ENCODE measurements at regions not wholly inside any gene's neighbourhood (a gene's known extent, or its start where the extent isn't known, plus 50 kb on each side); places are given as distances from the start of the nearest gene placed in this dataset.

- no peak overlapping the region for H2AFZ ChIP-seq (ENCODE audit: control insufficient read depth, low read depth, low read length)
- BruUV-seq (replicated peaks): no TSS peak
These were observed 726.9 kb upstream of the CHAC2 start for GRCh38 chr2:53040536-53041229.

GRCh38 chr2:53036196-53036595 is 731.4 kb upstream of the CHAC2 start:
- ATAC-seq: no peak
- no TSS peak for BruUV-seq (replicated peaks)
- 0% methylated on average over 1 of the region's 1 CpG for WGBS (ENCODE audit: insufficient coverage, insufficient replicate concordance, low lambda C conversion rate, missing lambda C conversion rate)
- DNase-seq (ENCODE audit: low read depth, low spot score): no peak
- Histone ChIP-seq H3K9me3 (replicated peaks; ENCODE audit: control insufficient read depth, insufficient read depth, low read length) (no peaks in the 10 kb centered on the region), H4K20me1 (ENCODE audit: control insufficient read depth, insufficient read depth) (no peaks in the 10 kb centered on the region), H3K79me2 (ENCODE audit: control insufficient read depth, insufficient read depth, low read length) (no peaks in the 10 kb centered on the region), H3K27ac (ENCODE audit: control insufficient read depth, insufficient read depth) (no peak overlapping the region), H2AFZ (ENCODE audit: control insufficient read depth, low read depth, low read length) (no peak overlapping the region), H3K4me2 (ENCODE audit: control insufficient read depth, insufficient read depth) (no peak overlapping the region), H3K4me3 (no peak overlapping the region), H3K4me1 (ENCODE audit: control insufficient read depth, insufficient read depth, low read length) (no peaks in the 10 kb centered on the region), H3K27me3 (replicated peaks in 1 of 2; ENCODE audit: control insufficient read depth in 2 of 2, insufficient read depth in 2 of 2, low read length in 1 of 2) (no peaks in the 10 kb centered on the region), H3K36me3 (ENCODE audit: control insufficient read depth in 2 of 2, insufficient read depth in 2 of 2, low read length in 1 of 2) (no peaks in the 10 kb centered on the region), H3K9ac (ENCODE audit: control insufficient read depth, insufficient read depth, low read length) (no peak overlapping the region)
- ChIA-PET POLR2A (no interaction called here), CTCF (no interaction called here), SMC1A (ENCODE audit: uncharacterized antibody, unreplicated experiment) (no interaction called here), RAD21 (ENCODE audit: unreplicated experiment) (no interaction called here)
- FAIRE-seq: no peak
- in situ Hi-C loops (cut with MboI) (no loop called here), intact Hi-C loops (cut with micrococcal nuclease; ENCODE audit: unreplicated experiment) (no loop called here)
- TF ChIP-seq CBX3 (IDR thresholded peaks at IDR 0.05; ENCODE audit: borderline replicate concordance, low read depth) (no peak), POLR2A (IDR thresholded peaks at IDR 0.05; ENCODE audit: low read depth, low read length) (no peak), EGR1 (IDR thresholded peaks at IDR 0.05; ENCODE audit: borderline replicate concordance in 1 of 2, low read depth in 2 of 2, low read length in 2 of 2) (no peak), CHD4 (IDR thresholded peaks at IDR 0.05) (no peak), BCL11A (IDR thresholded peaks at IDR 0.05; ENCODE audit: low read depth, low read length) (no peak), ZNF274 (IDR thresholded peaks at IDR 0.05; ENCODE audit: insufficient read depth, insufficient read length) (no peak), NKRF (conservative IDR thresholded peaks at IDR 0.05) (no peak), CBX5 (IDR thresholded peaks at IDR 0.05; ENCODE audit: low read depth) (no peak), SUPT20H (IDR thresholded peaks at IDR 0.05; ENCODE audit: borderline replicate concordance, control insufficient read depth, low read depth, low read length) (no peak), BMI1 (IDR thresholded peaks at IDR 0.05; ENCODE audit: borderline replicate concordance) (no peak), YY1 (IDR thresholded peaks at IDR 0.05; ENCODE audit: low read depth, low read length) (no peak), NBN (IDR thresholded peaks at IDR 0.05) (no peak), SIN3A (IDR thresholded peaks at IDR 0.05; ENCODE audit: low read depth, low read length) (no peak)
- TF ChIP-seq, protein P1, sequence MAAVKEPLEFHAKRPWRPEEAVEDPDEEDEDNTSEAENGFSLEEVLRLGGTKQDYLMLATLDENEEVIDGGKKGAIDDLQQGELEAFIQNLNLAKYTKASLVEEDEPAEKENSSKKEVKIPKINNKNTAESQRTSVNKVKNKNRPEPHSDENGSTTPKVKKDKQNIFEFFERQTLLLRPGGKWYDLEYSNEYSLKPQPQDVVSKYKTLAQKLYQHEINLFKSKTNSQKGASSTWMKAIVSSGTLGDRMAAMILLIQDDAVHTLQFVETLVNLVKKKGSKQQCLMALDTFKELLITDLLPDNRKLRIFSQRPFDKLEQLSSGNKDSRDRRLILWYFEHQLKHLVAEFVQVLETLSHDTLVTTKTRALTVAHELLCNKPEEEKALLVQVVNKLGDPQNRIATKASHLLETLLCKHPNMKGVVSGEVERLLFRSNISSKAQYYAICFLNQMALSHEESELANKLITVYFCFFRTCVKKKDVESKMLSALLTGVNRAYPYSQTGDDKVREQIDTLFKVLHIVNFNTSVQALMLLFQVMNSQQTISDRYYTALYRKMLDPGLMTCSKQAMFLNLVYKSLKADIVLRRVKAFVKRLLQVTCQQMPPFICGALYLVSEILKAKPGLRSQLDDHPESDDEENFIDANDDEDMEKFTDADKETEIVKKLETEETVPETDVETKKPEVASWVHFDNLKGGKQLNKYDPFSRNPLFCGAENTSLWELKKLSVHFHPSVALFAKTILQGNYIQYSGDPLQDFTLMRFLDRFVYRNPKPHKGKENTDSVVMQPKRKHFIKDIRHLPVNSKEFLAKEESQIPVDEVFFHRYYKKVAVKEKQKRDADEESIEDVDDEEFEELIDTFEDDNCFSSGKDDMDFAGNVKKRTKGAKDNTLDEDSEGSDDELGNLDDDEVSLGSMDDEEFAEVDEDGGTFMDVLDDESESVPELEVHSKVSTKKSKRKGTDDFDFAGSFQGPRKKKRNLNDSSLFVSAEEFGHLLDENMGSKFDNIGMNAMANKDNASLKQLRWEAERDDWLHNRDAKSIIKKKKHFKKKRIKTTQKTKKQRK (IDR thresholded peaks at IDR 0.05; ENCODE audit: low read depth, low read length): no peak

More at GRCh38 chr2:53040536-53041229, 726.9 kb upstream of the CHAC2 start:
- Histone ChIP-seq H3K27ac (ENCODE audit: control insufficient read depth, insufficient read depth) (no peak overlapping the region), H3K79me2 (ENCODE audit: control insufficient read depth, insufficient read depth, low read length) (no peaks in the 10 kb centered on the region), H3K4me3 (no peak overlapping the region), H3K27me3 (replicated peaks in 1 of 2; ENCODE audit: control insufficient read depth in 2 of 2, insufficient read depth in 2 of 2, low read length in 1 of 2) (no peaks in the 10 kb centered on the region), H3K9me3 (replicated peaks; ENCODE audit: control insufficient read depth, insufficient read depth, low read length) (no peaks in the 10 kb centered on the region), H3K4me1 (ENCODE audit: control insufficient read depth, insufficient read depth, low read length) (no peaks in the 10 kb centered on the region), H3K4me2 (ENCODE audit: control insufficient read depth, insufficient read depth) (no peak overlapping the region), H3K36me3 (ENCODE audit: control insufficient read depth in 2 of 2, insufficient read depth in 2 of 2, low read length in 1 of 2) (no peaks in the 10 kb centered on the region), H4K20me1 (ENCODE audit: control insufficient read depth, insufficient read depth) (no peaks in the 10 kb centered on the region), H3K9ac (ENCODE audit: control insufficient read depth, insufficient read depth, low read length) (no peak overlapping the region)
- WGBS (ENCODE audit: insufficient coverage, insufficient replicate concordance, low lambda C conversion rate, missing lambda C conversion rate): 6% methylated on average over 4 of the region's 4 CpGs
- FAIRE-seq (no peak), DNase-seq (ENCODE audit: low read depth, low spot score) (no peak), ATAC-seq (no peak)
- RAD21 ChIA-PET (ENCODE audit: unreplicated experiment): no interaction called here
- intact Hi-C loops (cut with micrococcal nuclease; ENCODE audit: unreplicated experiment): no loop called here
- CTCF ChIA-PET: no interaction called here
- in situ Hi-C loops (cut with MboI): no loop called here
- SMC1A ChIA-PET (ENCODE audit: uncharacterized antibody, unreplicated experiment): no interaction called here
- POLR2A ChIA-PET: no interaction called here
- TF ChIP-seq CEBPB (IDR thresholded peaks at IDR 0.05; ENCODE audit: borderline replicate concordance in 1 of 2, low read depth in 2 of 2, low read length in 2 of 2): no peak
